HEK293 (cell line): ENCODE measurements at regions not wholly inside any gene's neighbourhood (a gene's known extent, or its start where the extent isn't known, plus 50 kb on each side); places are given as distances from the start of the nearest gene placed in this dataset.

ENCODE experiments used
- CTCF ChIA-PET: fragments of 350-600 bp; formaldehyde crosslinking; extraction: SDS; loops from one replicate; lab custom pipeline; 2021; ENCODE audit warnings: antibody characterized with exemption; lab: Yijun Ruan, JAX
- POLR2A ChIA-PET: fragments of 300-600 bp; formaldehyde crosslinking; extraction: SDS; loops from one replicate; lab custom pipeline; 2020; ENCODE audit warnings: antibody characterized with exemption, inconsistent platforms; lab: Yijun Ruan, JAX
- H3K27ac ChIP-seq: fragments of 200-500 bp; sonication (Bioruptor generic); 2 replicates; pipeline ENCODE4 v1.5.1; 2014; ENCODE audit warnings: low read depth, low read length, control low read depth, inconsistent platforms; ENCODE audit errors: extremely low read depth
- H3K36me3 ChIP-seq, 2 experiments: fragments of 200-500 bp in 1 of 2; sonication (Bioruptor generic) in 1 of 2; 1 replicate in 1 of 2; 2 replicates in 1 of 2; pipeline ENCODE4 v1.5.1; 2014 to 2017; ENCODE audit warnings: inconsistent platforms in 2 of 2, low read length in 2 of 2; ENCODE audit not compliant: control insufficient read depth in 2 of 2, insufficient read depth in 1 of 2
- H3K4me1 ChIP-seq: fragments of 200-500 bp; sonication (Bioruptor generic); 2 replicates; pipeline ENCODE4 v1.5.1; 2014; ENCODE audit warnings: mild to moderate bottlenecking, low read length, inconsistent platforms; ENCODE audit not compliant: control insufficient read depth, insufficient read depth
- H3K4me3 ChIP-seq: 2 replicates; pipeline ENCODE4 v1.5.1; 2011; ENCODE audit warnings: low read depth, mild to moderate bottlenecking, control low read depth, low read length, moderate library complexity
- H3K9me3 ChIP-seq: fragments of 200-500 bp; sonication (Bioruptor generic); 2 replicates; pipeline ENCODE4 v1.5.1; 2014; ENCODE audit warnings: low read depth, low read length, inconsistent platforms; ENCODE audit not compliant: control insufficient read depth, insufficient read depth
- AEBP2 ChIP-seq: fragments of 450-650 bp; formaldehyde crosslinking; IDR thresholded peaks from 2 replicates; pipeline ENCODE4 v1.5.1; 2016; ENCODE audit warnings: missing biosample characterization, missing genetic modification characterization, borderline replicate concordance
- FEZF1 ChIP-seq: fragments of 450-650 bp; formaldehyde crosslinking; IDR thresholded peaks from 2 replicates; pipeline ENCODE4 v1.5.1; 2016; ENCODE audit warnings: missing biosample characterization, missing genetic modification characterization
- PRDM2 ChIP-seq: fragments of 450-650 bp; formaldehyde crosslinking; IDR thresholded peaks from 2 replicates; pipeline ENCODE4 v1.5.1; 2016; ENCODE audit warnings: missing biosample characterization, missing genetic modification characterization, borderline replicate concordance
- ZBTB1 ChIP-seq: fragments of 450-650 bp; formaldehyde crosslinking; IDR thresholded peaks from 2 replicates; pipeline ENCODE4 v1.5.1; 2016; ENCODE audit warnings: missing biosample characterization, missing genetic modification characterization
- ZBTB11 ChIP-seq: fragments of 450-650 bp; formaldehyde crosslinking; conservative IDR thresholded peaks from 2 replicates; pipeline ENCODE4 v1.5.1; 2016; ENCODE audit warnings: low read depth, missing biosample characterization, missing genetic modification characterization
- ZBTB49 ChIP-seq: fragments of 450-650 bp; formaldehyde crosslinking; IDR thresholded peaks from 2 replicates; pipeline ENCODE4 v1.5.1; 2016; ENCODE audit warnings: missing biosample characterization, missing genetic modification characterization, low read depth
- ZFP3 ChIP-seq: fragments of 450-650 bp; formaldehyde crosslinking; IDR thresholded peaks from 2 replicates; pipeline ENCODE4 v1.5.1; 2016; ENCODE audit warnings: low read depth, missing biosample characterization, missing genetic modification characterization
- ZNF223 ChIP-seq: fragments of 450-650 bp; formaldehyde crosslinking; IDR thresholded peaks from 2 replicates; pipeline ENCODE4 v1.5.1; 2016; ENCODE audit warnings: missing biosample characterization, missing genetic modification characterization
- ZNF266 ChIP-seq: fragments of 450-650 bp; formaldehyde crosslinking; IDR thresholded peaks from 2 replicates; pipeline ENCODE4 v1.5.1; 2016; ENCODE audit warnings: missing biosample characterization, missing genetic modification characterization, low read depth
- ZNF311 ChIP-seq: fragments of 450-650 bp; formaldehyde crosslinking; IDR thresholded peaks from 2 replicates; pipeline ENCODE4 v1.5.1; 2017; ENCODE audit warnings: missing biosample characterization, missing genetic modification characterization, borderline replicate concordance
- ZNF426 ChIP-seq: fragments of 450-650 bp; formaldehyde crosslinking; IDR thresholded peaks from 2 replicates; pipeline ENCODE4 v1.5.1; 2017; ENCODE audit warnings: missing biosample characterization, missing genetic modification characterization, mild to moderate bottlenecking, inconsistent platforms, moderate library complexity
- ZNF654 ChIP-seq: fragments of 450-650 bp; formaldehyde crosslinking; IDR thresholded peaks from 2 replicates; pipeline ENCODE4 v1.5.1; 2016; ENCODE audit warnings: low read depth, missing biosample characterization, missing genetic modification characterization
- ZNF658 ChIP-seq: fragments of 450-650 bp; formaldehyde crosslinking; IDR thresholded peaks from 2 replicates; pipeline ENCODE4; 2016; ENCODE audit warnings: missing biosample characterization, missing genetic modification characterization
- ZNF768 ChIP-seq: fragments of 450-650 bp; formaldehyde crosslinking; IDR thresholded peaks from 2 replicates; pipeline ENCODE4 v1.5.1; 2018; ENCODE audit warnings: missing biosample characterization, mild to moderate bottlenecking, missing genetic modification characterization
- ZNF776 ChIP-seq: fragments of 450-650 bp; formaldehyde crosslinking; IDR thresholded peaks from 2 replicates; pipeline ENCODE4 v1.5.0; 2017; ENCODE audit warnings: missing biosample characterization, missing genetic modification characterization, borderline replicate concordance
- ZNF792 ChIP-seq: fragments of 450-650 bp; formaldehyde crosslinking; IDR thresholded peaks from 2 replicates; pipeline ENCODE4 v1.5.1; 2016; ENCODE audit warnings: missing biosample characterization, missing genetic modification characterization
- TF ChIP-seq, protein P1 (sequence below): fragments of 450-650 bp; formaldehyde crosslinking; IDR thresholded peaks from 2 replicates; pipeline ENCODE4 v1.5.1; 2016; ENCODE audit warnings: missing biosample characterization, missing genetic modification characterization
- TF ChIP-seq, protein P2 (sequence below): fragments of 450-650 bp; formaldehyde crosslinking; optimal IDR thresholded peaks from 2 replicates; pipeline ENCODE3; 2016; ENCODE audit warnings: missing biosample characterization, mild to moderate bottlenecking, missing genetic modification characterization

DNA sequence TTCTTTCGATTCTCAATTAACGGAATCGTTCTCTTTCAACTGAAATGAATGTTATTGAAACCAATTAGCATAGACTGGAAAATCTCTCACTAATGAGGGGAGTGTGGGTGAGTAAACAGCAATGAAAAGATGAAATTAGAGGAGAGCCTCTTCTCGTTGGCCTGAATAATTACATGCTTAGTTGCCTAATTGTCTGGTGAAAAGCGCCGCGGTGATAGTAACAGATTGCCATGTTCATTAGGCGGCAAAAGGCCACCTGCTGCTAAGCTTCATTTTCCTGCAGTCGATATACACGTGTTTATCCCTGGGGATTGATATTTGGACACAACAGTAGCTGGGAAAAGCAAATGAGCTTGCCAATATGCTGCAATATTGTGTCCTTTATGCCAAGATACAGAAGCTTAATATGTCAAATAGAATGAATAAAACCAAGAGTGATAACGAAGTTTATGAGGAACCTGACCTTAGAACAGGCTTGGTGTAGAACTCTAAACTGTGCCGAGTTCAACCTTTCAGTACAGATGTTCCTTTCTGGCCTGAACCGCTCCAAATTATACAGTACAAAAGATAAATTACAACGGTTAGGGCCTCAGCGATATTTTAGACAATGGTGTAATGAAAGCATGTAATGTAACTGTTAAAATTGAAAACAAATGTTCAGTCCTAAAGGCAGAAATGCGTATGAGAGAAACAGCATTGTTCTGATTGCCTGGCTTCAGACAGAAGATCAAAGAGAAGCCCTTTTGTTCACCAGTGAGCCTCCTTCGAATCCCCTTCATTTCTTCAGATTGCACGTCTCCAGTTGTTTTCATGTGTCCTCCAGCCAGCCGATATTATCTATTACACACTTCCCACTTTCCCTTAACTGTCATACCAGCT lies 185.2 kb downstream of the SHOX2 start (continued):
- TF ChIP-seq ZNF792 (tag by site-specific recombination) (no peak), ZNF223 (no peak), ZBTB49 (tag by site-specific recombination) (no peak), ZBTB11 (tag by site-specific recombination) (no peak), ZNF776 (no peak), PRDM2 (tag by site-specific recombination) (no peak), ZNF266 (tag by site-specific recombination) (no peak)
- TF ChIP-seq, protein P1, sequence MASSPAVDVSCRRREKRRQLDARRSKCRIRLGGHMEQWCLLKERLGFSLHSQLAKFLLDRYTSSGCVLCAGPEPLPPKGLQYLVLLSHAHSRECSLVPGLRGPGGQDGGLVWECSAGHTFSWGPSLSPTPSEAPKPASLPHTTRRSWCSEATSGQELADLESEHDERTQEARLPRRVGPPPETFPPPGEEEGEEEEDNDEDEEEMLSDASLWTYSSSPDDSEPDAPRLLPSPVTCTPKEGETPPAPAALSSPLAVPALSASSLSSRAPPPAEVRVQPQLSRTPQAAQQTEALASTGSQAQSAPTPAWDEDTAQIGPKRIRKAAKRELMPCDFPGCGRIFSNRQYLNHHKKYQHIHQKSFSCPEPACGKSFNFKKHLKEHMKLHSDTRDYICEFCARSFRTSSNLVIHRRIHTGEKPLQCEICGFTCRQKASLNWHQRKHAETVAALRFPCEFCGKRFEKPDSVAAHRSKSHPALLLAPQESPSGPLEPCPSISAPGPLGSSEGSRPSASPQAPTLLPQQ = no peak

DNA sequence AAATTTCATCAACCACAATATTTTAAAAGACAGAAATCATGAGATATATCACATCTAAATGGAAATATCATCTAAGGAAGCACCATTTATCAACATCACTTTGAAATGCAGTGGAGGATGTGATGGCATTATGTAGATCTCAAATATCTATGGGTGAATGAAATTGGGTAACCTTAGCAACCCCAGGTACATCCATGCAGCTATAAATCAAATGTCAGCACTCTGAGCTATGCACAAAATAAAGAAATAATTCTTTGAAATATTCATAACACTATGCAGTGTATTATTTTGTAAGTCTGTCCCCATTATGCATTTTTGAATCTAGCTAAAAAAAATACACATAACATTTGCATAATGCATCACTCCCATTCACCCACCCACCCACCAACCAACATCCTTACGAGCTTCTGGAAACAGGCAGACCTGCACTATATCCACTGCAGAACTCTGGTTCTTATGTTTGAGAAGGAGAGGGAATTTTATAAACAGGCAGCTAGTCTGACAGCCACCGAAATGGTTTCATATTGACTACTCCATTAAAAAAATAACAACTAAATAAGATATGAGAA lies 186.8 kb downstream of the SHOX2 start:
- Histone ChIP-seq H3K4me3 (no peak overlapping the region), H3K36me3 (no peaks in the 10 kb centered on the region), H3K9me3 (no peaks in the 10 kb centered on the region), H3K4me1 (no peaks in the 10 kb centered on the region), H3K27ac (no peak overlapping the region)
- POLR2A ChIA-PET = no interaction called here
- CTCF ChIA-PET = no interaction called here
- TF ChIP-seq FEZF1 (tag by site-specific recombination) (no peak), ZBTB1 (tag by site-specific recombination) (no peak), ZNF658 (tag by site-specific recombination) (no peak), ZNF768 (no peak), ZNF311 (tag by site-specific recombination) (no peak), ZNF426 (no peak), ZFP3 (tag by site-specific recombination) (no peak), AEBP2 (no peak), ZNF654 (tag by site-specific recombination) (no peak)
- TF ChIP-seq, protein P2, sequence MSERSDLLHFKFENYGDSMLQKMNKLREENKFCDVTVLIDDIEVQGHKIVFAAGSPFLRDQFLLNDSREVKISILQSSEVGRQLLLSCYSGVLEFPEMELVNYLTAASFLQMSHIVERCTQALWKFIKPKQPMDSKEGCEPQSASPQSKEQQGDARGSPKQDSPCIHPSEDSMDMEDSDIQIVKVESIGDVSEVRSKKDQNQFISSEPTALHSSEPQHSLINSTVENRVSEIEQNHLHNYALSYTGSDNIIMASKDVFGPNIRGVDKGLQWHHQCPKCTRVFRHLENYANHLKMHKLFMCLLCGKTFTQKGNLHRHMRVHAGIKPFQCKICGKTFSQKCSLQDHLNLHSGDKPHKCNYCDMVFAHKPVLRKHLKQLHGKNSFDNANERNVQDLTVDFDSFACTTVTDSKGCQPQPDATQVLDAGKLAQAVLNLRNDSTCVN (tag by site-specific recombination) = no peak
